B cell (primary cell): ENCODE measurements at regions not wholly inside any gene's neighbourhood (a gene's known extent, or its start where the extent isn't known, plus 50 kb on each side); places are given as distances from the start of the nearest gene placed in this dataset.

ENCODE experiments used
- ATAC-seq: fragments of 200-7000 bp; cut with Tn5 transposase; one replicate; pipeline ENCODE4 v1.10.0; 2021; ENCODE audit warnings: low read depth, mild to moderate bottlenecking, moderate number of reproducible peaks, moderate library complexity
- CTCF ChIA-PET: fragments of 350-600 bp; sonication (Branson Sonifier 250); formaldehyde crosslinking; loops from one replicate; lab custom pipeline; 2021; ENCODE audit warnings: antibody characterized with exemption, inconsistent platforms; lab: Charles Lee
- POLR2A ChIA-PET: fragments of 350-600 bp; sonication (Branson Sonifier 250); formaldehyde crosslinking; loops from one replicate; lab custom pipeline; 2021; ENCODE audit warnings: antibody characterized with exemption; lab: Charles Lee
- DNase-seq: peaks from one replicate; pipeline ENCODE4 v3.0.0; 2013
- H2AFZ ChIP-seq: 2 replicates; pipeline ENCODE4 v1.6.1; 2012; ENCODE audit warnings: mild to moderate bottlenecking, low read depth, low read length; ENCODE audit not compliant: insufficient read depth, poor library complexity, severe bottlenecking
- H3K27ac ChIP-seq, 2 donors: 1 replicate in 1 of 2; 2 replicates in 1 of 2; pipeline ENCODE4 v1.5.1; 2012 to 2013; ENCODE audit warnings: low read length in 2 of 2, mild to moderate bottlenecking in 2 of 2, moderate library complexity in 1 of 2
- H3K27me3 ChIP-seq, 4 experiments: fragments of 200-600 bp in 1 of 4; sonication (generic) in 1 of 4; replicated peaks in 1 of 4; 1 replicate in 2 of 4; 2 replicates in 2 of 4; pipeline versions ENCODE4 v1.6.1 to v1.7.0; 2013 to 2016; ENCODE audit warnings: low read length in 3 of 4, mild to moderate bottlenecking in 2 of 4, mixed read lengths in 1 of 4, moderate library complexity in 1 of 4; ENCODE audit not compliant: insufficient read depth in 4 of 4, control insufficient read depth in 3 of 4; ENCODE audit errors: control extremely low read depth in 1 of 4
- H3K36me3 ChIP-seq, 2 experiments: replicated peaks in 1 of 2; 1 replicate in 1 of 2; 2 replicates in 1 of 2; pipeline versions ENCODE4 v1.6.1 to v1.7.1; 2013; ENCODE audit warnings: low read length in 1 of 2; ENCODE audit not compliant: insufficient read depth in 2 of 2, control insufficient read depth in 1 of 2; ENCODE audit errors: control extremely low read depth in 1 of 2, extremely low read depth in 1 of 2
- H3K4me1 ChIP-seq, 2 donors: fragments of 200-600 bp in 1 of 2; sonication (generic) in 1 of 2; 1 replicate in 1 of 2; 2 replicates in 1 of 2; pipeline versions ENCODE4 v1.5.1 to v1.6.1; 2013 to 2017; ENCODE audit warnings: low read length in 2 of 2; ENCODE audit not compliant: control insufficient read depth in 2 of 2, insufficient read depth in 2 of 2
- H3K4me2 ChIP-seq: replicated peaks from 2 replicates; pipeline ENCODE3; 2012; ENCODE audit warnings: mild to moderate bottlenecking, low read depth, low read length; ENCODE audit not compliant: poor library complexity, severe bottlenecking
- H3K4me3 ChIP-seq, 5 experiments: fragments of 200-600 bp in 1 of 5; sonication (generic) in 1 of 5; 1 replicate in 3 of 5; 2 replicates in 2 of 5; pipeline versions ENCODE4 v1.5.1 to v1.7.0; 2011 to 2016; ENCODE audit warnings: low read length in 4 of 5, mild to moderate bottlenecking in 4 of 5, low read depth in 2 of 5, control low read depth in 1 of 5, moderate library complexity in 1 of 5; ENCODE audit not compliant: insufficient read depth in 1 of 5; ENCODE audit errors: control extremely low read depth in 1 of 5, extremely low read depth in 1 of 5
- H3K79me2 ChIP-seq: fragments of 200-600 bp; sonication (generic); one replicate; pipeline ENCODE4 v1.6.0; 2016; ENCODE audit warnings: low read length; ENCODE audit not compliant: control insufficient read depth, insufficient read depth
- H3K9ac ChIP-seq: fragments of 200-600 bp; sonication (generic); 2 replicates; pipeline ENCODE4 v1.6.1; 2017; ENCODE audit warnings: mild to moderate bottlenecking, low read length, moderate library complexity
- H3K9me3 ChIP-seq, 3 donors: one replicate each; pipeline versions ENCODE4 v1.6.1 to v1.7.1; 2013; ENCODE audit warnings: low read length in 2 of 3; ENCODE audit not compliant: control insufficient read depth in 2 of 3, insufficient read depth in 1 of 3; ENCODE audit errors: control extremely low read depth in 1 of 3
- H4K20me1 ChIP-seq: 2 replicates; pipeline ENCODE4 v1.6.0; 2012; ENCODE audit warnings: mild to moderate bottlenecking, low read length; ENCODE audit not compliant: insufficient read depth, control insufficient read depth, poor library complexity, severe bottlenecking
- H3K27ac Mint-ChIP-seq: one replicate; pipeline ENCODE4 v1.8.0; 2021; ENCODE audit warnings: mixed read lengths
- H3K27me3 Mint-ChIP-seq: one replicate; pipeline ENCODE4 v1.8.0; 2021; ENCODE audit warnings: mixed read lengths
- H3K4me1 Mint-ChIP-seq: one replicate; pipeline ENCODE4 v1.8.0; 2021; ENCODE audit warnings: mixed read lengths
- H3K4me3 Mint-ChIP-seq: one replicate; pipeline ENCODE4 v1.8.0; 2021; ENCODE audit warnings: mixed read lengths
- H3K9me3 Mint-ChIP-seq: one replicate; pipeline ENCODE4 v1.8.0; 2022; ENCODE audit warnings: mixed read lengths; ENCODE audit not compliant: insufficient read depth
- CTCF ChIP-seq: fragments of 200-600 bp; IDR thresholded peaks from one replicate; pipeline ENCODE4 v1.8.0; 2022; ENCODE audit warnings: antibody characterized with exemption, mild to moderate bottlenecking
- EZH2 ChIP-seq: IDR thresholded peaks from 2 replicates; pipeline ENCODE4 v1.6.1; 2012; ENCODE audit warnings: borderline replicate concordance, low read depth, mild to moderate bottlenecking, moderate library complexity, low read length; ENCODE audit not compliant: insufficient read depth, poor library complexity, severe bottlenecking
- WGBS: methylation state at CpG from one replicate; pipeline ENCODE4 v1.1.5; 2013; ENCODE audit warnings: missing lambda C conversion rate; ENCODE audit not compliant: insufficient coverage; 5-methylcytosine and 5-hydroxymethylcytosine counted together
- intact Hi-C: fragments of 100-400 bp; cut with micrococcal nuclease; formaldehyde crosslinking; loops from one replicate; pipeline ENCODE4 v1.10.0; 2022

DNA sequence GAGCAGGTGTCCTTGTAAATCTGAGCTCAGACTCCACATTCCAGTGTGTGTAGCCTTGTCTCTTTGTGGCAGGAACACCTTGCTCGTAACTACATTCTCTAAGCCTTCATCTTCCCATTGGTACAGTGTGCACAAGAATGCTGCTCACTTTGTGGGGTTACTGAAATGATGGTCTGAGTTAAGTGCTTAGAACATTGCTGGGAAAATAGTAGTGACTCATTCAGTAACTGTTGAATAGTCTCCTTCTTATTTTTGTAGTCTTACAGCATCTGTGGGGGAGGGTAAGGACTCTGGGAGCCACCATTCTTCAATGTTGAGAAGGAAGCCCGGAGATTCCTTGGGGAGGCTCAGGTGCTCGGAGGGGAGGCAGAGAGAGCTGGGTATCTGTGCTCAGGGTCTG is 236.0 kb upstream of the HDAC4 start:
- no peak for ATAC-seq
- Histone ChIP-seq H3K4me1 (no peaks in the 10 kb centered on the region), H3K4me3 (no peak overlapping the region), H3K9me3 (peaks cover 0 to 9% (median 4%) of the 10 kb centered on the region in 3 donors), H2AFZ (no peak overlapping the region), H3K79me2 (no peaks in the 10 kb centered on the region), H3K27ac (no peak overlapping the region), H3K36me3 (no peaks in the 10 kb centered on the region), H3K9ac (no peak overlapping the region), H4K20me1 (no peaks in the 10 kb centered on the region), H3K4me2 (no peak overlapping the region), H3K27me3 (peaks cover 0 to 10% (median 0%) of the 10 kb centered on the region in 4 experiments)
- no peaks in the 10 kb centered on the region for H3K4me1 Mint-ChIP-seq
- H3K27me3 Mint-ChIP-seq, result peaks cover 17% of the 10 kb centered on the region
- intact Hi-C loops, result no loop called here
- TF ChIP-seq CTCF (no peak), EZH2 (no peak)
- 83% methylated on average over 2 of the region's 3 CpGs for WGBS
- H3K27ac Mint-ChIP-seq, result no peak overlapping the region
- peaks cover 3% of the 10 kb centered on the region for H3K9me3 Mint-ChIP-seq
- ChIA-PET CTCF (no interaction called here), POLR2A (no interaction called here)
- no peak overlapping the region for H3K4me3 Mint-ChIP-seq
- no peak for DNase-seq

- no peaks in the 10 kb centered on the region for H3K79me2 ChIP-seq
- H4K20me1 ChIP-seq, result no peaks in the 10 kb centered on the region
- no peak overlapping the region for H3K4me3 ChIP-seq
- Mint-ChIP-seq H3K4me3 (no peak overlapping the region), H3K27ac (no peak overlapping the region), H3K27me3 (peaks cover 20% of the 10 kb centered on the region), H3K9me3 (peaks cover 3% of the 10 kb centered on the region), H3K4me1 (no peaks in the 10 kb centered on the region)
- no peak overlapping the region for H3K4me2 ChIP-seq
- no peak overlapping the region for H2AFZ ChIP-seq
- ATAC-seq, result no peak
- no peaks in the 10 kb centered on the region for H3K36me3 ChIP-seq
- peaks cover 0 to 10% (median 0%) of the 10 kb centered on the region in 4 experiments for H3K27me3 ChIP-seq
- POLR2A ChIA-PET, result no interaction called here
- no peak overlapping the region for H3K27ac ChIP-seq
- CTCF ChIA-PET, result no interaction called here
- no CpG with 5 or more reads among the region's 4 CpGs for WGBS
- intact Hi-C loops, result no loop called here
- DNase-seq, result no peak
- TF ChIP-seq EZH2 (no peak), CTCF (no peak)
- H3K9ac ChIP-seq, result no peak overlapping the region
- no peaks in the 10 kb centered on the region for H3K4me1 ChIP-seq
- H3K9me3 ChIP-seq, result peaks cover 0 to 9% (median 4%) of the 10 kb centered on the region in 3 donors
Observed at GRCh38 chr2:239634769-239635168, 233.9 kb upstream of the HDAC4 start.
